Effector memory CD4-positive, alpha-beta T cell (primary cell): ENCODE measurements at regions not wholly inside any gene's neighbourhood (a gene's known extent, or its start where the extent isn't known, plus 50 kb on each side); places are given as distances from the start of the nearest gene placed in this dataset.

ENCODE experiments used
- DNase-seq, 3 donors: peaks; one replicate each; pipeline ENCODE4 v3.0.0-alpha.2; 2020
- H3K27ac ChIP-seq: 2 replicates; pipeline ENCODE4 v1.7.0; 2013; ENCODE audit warnings: mild to moderate bottlenecking, low read length, moderate library complexity; ENCODE audit not compliant: insufficient read depth, poor library complexity, severe bottlenecking
- H3K27me3 ChIP-seq: replicated peaks from 2 replicates; pipeline ENCODE4 v1.7.0; 2013; ENCODE audit warnings: mild to moderate bottlenecking, low read length; ENCODE audit not compliant: insufficient read depth, control insufficient read depth, poor library complexity, severe bottlenecking
- H3K36me3 ChIP-seq: 2 replicates; pipeline ENCODE4 v1.7.0; 2013; ENCODE audit warnings: mild to moderate bottlenecking, low read length, moderate library complexity; ENCODE audit not compliant: control insufficient read depth, insufficient read depth
- H3K4me1 ChIP-seq: 2 replicates; pipeline ENCODE4 v1.7.0; 2013; ENCODE audit warnings: low read length, mild to moderate bottlenecking; ENCODE audit not compliant: control insufficient read depth, insufficient read depth, poor library complexity, severe bottlenecking
- H3K4me3 ChIP-seq: 2 replicates; pipeline ENCODE4 v1.7.0; 2013; ENCODE audit warnings: low read length, low read depth, mild to moderate bottlenecking; ENCODE audit not compliant: insufficient read depth, poor library complexity, severe bottlenecking
- H3K9me3 ChIP-seq: 2 replicates; pipeline ENCODE4 v1.7.0; 2013; ENCODE audit warnings: mild to moderate bottlenecking, low read length, moderate library complexity; ENCODE audit not compliant: control insufficient read depth

GRCh38 chr2:88253997-88254396 is 83.9 kb downstream of the THNSL2 start:
- no peaks in the 10 kb centered on the region for H3K36me3 ChIP-seq
- H3K27ac ChIP-seq, result no peak overlapping the region
- DNase-seq, result no peak
- H3K4me3 ChIP-seq, result no peak overlapping the region
- no peaks in the 10 kb centered on the region for H3K27me3 ChIP-seq
- H3K4me1 ChIP-seq, result no peaks in the 10 kb centered on the region
- H3K9me3 ChIP-seq, result no peaks in the 10 kb centered on the region

GRCh38 chr2:88253375-88253774 is 83.2 kb downstream of the THNSL2 start:
- Histone ChIP-seq H3K4me1 (no peaks in the 10 kb centered on the region), H3K9me3 (no peaks in the 10 kb centered on the region), H3K27me3 (no peaks in the 10 kb centered on the region), H3K27ac (no peak overlapping the region), H3K4me3 (no peak overlapping the region), H3K36me3 (no peaks in the 10 kb centered on the region)
- DNase-seq, result no peak

DNA sequence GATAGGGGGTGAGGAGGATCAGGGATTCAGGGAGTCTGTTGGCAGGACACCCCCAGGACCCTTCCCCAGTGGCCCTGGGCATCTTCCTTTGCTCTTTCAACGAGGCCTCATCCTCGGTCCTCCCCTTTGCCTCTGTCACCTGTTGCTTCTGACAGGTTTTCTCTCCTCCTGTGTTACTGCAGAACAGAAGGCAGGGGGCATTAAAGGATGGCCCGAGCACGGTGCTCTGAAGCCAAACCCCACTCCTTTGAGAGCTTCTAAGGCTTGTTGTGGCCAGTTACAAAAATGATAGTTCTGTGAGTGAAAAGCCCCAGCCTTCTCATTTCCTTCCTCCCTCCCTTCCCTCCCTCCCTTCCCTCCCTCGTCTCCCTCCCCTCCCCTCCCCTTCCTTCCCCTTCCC is 82.5 kb downstream of the THNSL2 start:
- Histone ChIP-seq H3K36me3 (no peaks in the 10 kb centered on the region), H3K27ac (no peak overlapping the region), H3K4me3 (no peak overlapping the region), H3K4me1 (no peaks in the 10 kb centered on the region), H3K9me3 (no peaks in the 10 kb centered on the region), H3K27me3 (no peaks in the 10 kb centered on the region)
- DNase-seq, result no peak

- Histone ChIP-seq H3K4me1 (no peaks in the 10 kb centered on the region), H3K9me3 (no peaks in the 10 kb centered on the region), H3K27me3 (no peaks in the 10 kb centered on the region), H3K36me3 (no peaks in the 10 kb centered on the region), H3K4me3 (no peak overlapping the region), H3K27ac (no peak overlapping the region)
- no peak for DNase-seq
These were observed 82.0 kb downstream of the THNSL2 start for GRCh38 chr2:88252111-88252510.

DNA sequence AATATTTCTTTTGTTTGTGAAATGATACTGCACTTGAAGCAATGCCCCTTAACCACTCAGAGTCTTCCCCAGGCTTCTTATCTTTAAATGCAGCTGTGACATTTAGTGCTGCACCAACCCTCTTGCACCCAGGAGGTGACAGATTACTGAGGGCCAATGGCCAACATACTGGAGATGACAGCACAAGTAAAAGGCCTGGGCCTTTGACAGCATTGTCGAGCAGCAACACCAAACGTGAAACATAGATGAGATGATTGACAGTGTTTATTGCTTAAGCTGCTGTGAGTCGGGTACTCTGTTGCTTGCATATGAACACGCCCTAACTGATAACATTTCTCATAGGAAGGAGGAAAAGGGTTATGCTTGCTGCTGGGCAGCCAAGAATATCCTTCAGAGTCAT is 80.3 kb downstream of the THNSL2 start:
- H3K27ac ChIP-seq, result no peak overlapping the region
- H3K36me3 ChIP-seq, result no peaks in the 10 kb centered on the region
- DNase-seq, result no peak
- no peaks in the 10 kb centered on the region for H3K9me3 ChIP-seq
- no peak overlapping the region for H3K4me3 ChIP-seq
- no peaks in the 10 kb centered on the region for H3K27me3 ChIP-seq
- no peaks in the 10 kb centered on the region for H3K4me1 ChIP-seq

DNA sequence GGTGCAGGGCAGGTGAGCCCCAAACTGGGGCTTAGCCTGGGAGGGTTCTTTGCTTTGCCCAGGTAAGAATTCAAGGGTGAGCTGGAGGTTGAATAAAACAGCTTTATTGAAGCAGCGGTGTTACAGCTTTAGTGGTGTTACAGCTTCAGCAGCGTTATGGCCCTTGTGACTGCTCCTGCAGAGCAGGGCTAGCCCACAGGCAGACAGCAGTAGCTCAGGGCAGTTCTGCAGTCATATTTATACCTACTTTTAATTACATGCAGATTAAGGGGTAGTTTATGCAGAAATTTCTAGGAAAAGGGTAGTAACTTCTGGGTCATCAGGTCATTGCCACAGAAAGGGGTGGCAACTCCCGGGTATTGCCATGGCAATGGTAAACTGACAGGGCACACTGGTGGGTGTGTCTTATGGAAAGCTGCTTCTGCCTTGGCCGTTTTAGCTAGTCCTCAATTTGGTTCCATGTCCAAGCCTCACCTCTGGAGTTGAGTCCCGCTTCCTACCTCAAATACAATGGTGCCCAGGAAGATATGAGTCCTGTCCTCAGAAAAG is 78.2 kb downstream of the THNSL2 start:
- H3K9me3 ChIP-seq, result no peaks in the 10 kb centered on the region
- H3K4me3 ChIP-seq, result no peak overlapping the region
- H3K27me3 ChIP-seq, result no peaks in the 10 kb centered on the region
- H3K27ac ChIP-seq, result no peak overlapping the region
- DNase-seq, result no peak
- H3K4me1 ChIP-seq, result no peaks in the 10 kb centered on the region
- no peaks in the 10 kb centered on the region for H3K36me3 ChIP-seq

DNA sequence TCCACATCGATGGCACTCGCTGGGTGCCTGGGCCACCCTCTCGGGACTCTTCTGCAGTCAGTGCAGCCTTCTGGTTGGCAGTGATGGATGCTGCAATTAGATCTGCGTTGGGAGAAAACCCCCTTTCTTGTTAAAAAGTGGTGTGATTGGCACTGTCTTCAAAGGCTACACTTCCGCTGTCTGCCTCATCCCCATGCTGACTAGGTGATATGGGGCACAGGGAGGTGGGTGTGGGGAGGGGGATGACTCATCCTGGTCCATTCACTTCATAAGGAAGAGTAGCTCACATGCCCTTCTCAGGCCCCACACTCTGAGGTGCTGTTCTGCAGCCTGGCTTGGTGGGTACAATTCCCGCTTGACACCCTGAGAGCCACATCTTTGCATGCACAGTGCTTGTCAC is 77.4 kb downstream of the THNSL2 start:
- no peak for DNase-seq
- no peak overlapping the region for H3K4me3 ChIP-seq
- no peak overlapping the region for H3K27ac ChIP-seq
- H3K4me1 ChIP-seq, result no peaks in the 10 kb centered on the region
- no peaks in the 10 kb centered on the region for H3K36me3 ChIP-seq
- no peaks in the 10 kb centered on the region for H3K9me3 ChIP-seq
- no peaks in the 10 kb centered on the region for H3K27me3 ChIP-seq

DNA sequence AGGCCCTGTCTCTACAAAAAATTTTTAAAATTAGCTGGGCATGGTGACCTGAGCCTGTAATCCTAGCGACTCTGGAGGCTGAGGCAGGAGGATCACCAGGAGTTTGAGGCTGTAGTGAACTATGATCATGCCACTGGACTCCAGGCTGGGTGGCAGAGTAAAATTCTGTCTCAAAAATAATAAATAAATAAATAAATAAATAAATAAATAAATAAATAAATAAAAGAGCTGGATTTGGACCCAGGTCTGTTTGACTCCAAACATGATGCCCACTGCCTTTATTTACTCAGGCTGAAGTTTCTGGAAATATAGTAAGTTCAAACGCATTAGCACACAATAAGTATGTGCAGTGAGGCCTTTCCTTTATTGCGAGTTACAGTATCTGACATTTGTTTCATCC is 75.0 kb downstream of the THNSL2 start:
- no peak overlapping the region for H3K27ac ChIP-seq
- no peaks in the 10 kb centered on the region for H3K27me3 ChIP-seq
- no peaks in the 10 kb centered on the region for H3K9me3 ChIP-seq
- H3K4me1 ChIP-seq, result no peaks in the 10 kb centered on the region
- no peak overlapping the region for H3K4me3 ChIP-seq
- no peaks in the 10 kb centered on the region for H3K36me3 ChIP-seq
- DNase-seq, result no peak

- Histone ChIP-seq H3K4me3 (no peak overlapping the region), H3K36me3 (no peaks in the 10 kb centered on the region), H3K27me3 (no peaks in the 10 kb centered on the region), H3K4me1 (no peaks in the 10 kb centered on the region), H3K9me3 (no peaks in the 10 kb centered on the region), H3K27ac (no peak overlapping the region)
- no peak for DNase-seq
These were observed 69.6 kb downstream of the THNSL2 start for GRCh38 chr2:88239781-88240180.

DNA sequence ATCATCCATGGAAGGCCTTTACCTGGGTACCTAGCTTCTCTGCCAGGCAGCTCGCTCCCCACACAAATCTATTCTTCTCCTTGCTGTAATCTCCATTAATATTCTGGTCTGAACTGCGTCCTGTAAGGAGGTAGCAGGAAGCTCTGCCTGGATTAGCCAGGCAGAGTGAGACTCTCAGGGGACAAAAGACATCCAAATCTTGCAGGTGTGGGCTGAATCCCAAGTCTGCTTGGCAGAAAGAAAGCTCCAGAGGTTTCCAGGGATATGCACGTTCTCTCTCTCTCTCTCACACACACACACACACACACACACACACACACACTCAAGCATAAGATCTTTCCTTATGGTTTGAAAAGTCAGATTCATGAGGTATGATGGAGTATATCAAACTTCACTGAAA is 66.5 kb downstream of the THNSL2 start:
- Histone ChIP-seq H3K4me1 (no peaks in the 10 kb centered on the region), H3K27me3 (no peaks in the 10 kb centered on the region), H3K36me3 (no peaks in the 10 kb centered on the region), H3K27ac (no peak overlapping the region), H3K4me3 (no peak overlapping the region), H3K9me3 (no peaks in the 10 kb centered on the region)
- DNase-seq, result no peak
